Calu3 (cell line): ENCODE measurements at regions not wholly inside any gene's neighbourhood (a gene's known extent, or its start where the extent isn't known, plus 50 kb on each side); places are given as distances from the start of the nearest gene placed in this dataset.

Experiments
- BruUV-seq: library from RNA; stranded (reverse); fragments of 400-500 nt; replicated peaks from 2 replicates; lab custom pipeline; 2021; lab: Mats Ljungman, UMichigan
- CTCF ChIA-PET: fragments of 300-600 bp; sonication (Branson Sonifier 250); formaldehyde crosslinking; loops from one replicate; lab custom pipeline; 2022; ENCODE audit warnings: antibody characterized with exemption; lab: Charles Lee
- DNase-seq: peaks from one replicate; pipeline ENCODE4 v3.0.0; 2022
- H3K27ac Mint-ChIP-seq: one replicate; pipeline ENCODE4 v1.8.0; 2022; ENCODE audit warnings: mixed read lengths; ENCODE audit not compliant: unreplicated experiment
- H3K27me3 Mint-ChIP-seq: one replicate; pipeline ENCODE4 v1.8.0; 2022; ENCODE audit warnings: mixed read lengths; ENCODE audit not compliant: unreplicated experiment
- H3K36me3 Mint-ChIP-seq: one replicate; pipeline ENCODE4 v1.8.0; 2022; ENCODE audit warnings: mild to moderate bottlenecking, moderate library complexity, mixed read lengths; ENCODE audit not compliant: insufficient read depth, unreplicated experiment
- H3K4me1 Mint-ChIP-seq: one replicate; pipeline ENCODE4 v1.8.0; 2022; ENCODE audit warnings: mild to moderate bottlenecking, low read depth, mixed read lengths; ENCODE audit not compliant: unreplicated experiment
- H3K4me3 Mint-ChIP-seq: one replicate; pipeline ENCODE4 v1.8.0; 2022; ENCODE audit warnings: mild to moderate bottlenecking, low read depth, moderate library complexity, mixed read lengths; ENCODE audit not compliant: unreplicated experiment
- H3K9me3 Mint-ChIP-seq: one replicate; pipeline ENCODE4 v1.8.0; 2022; ENCODE audit warnings: low read depth, mixed read lengths; ENCODE audit not compliant: unreplicated experiment
- intact Hi-C: fragments of 100-400 bp; cut with micrococcal nuclease; formaldehyde crosslinking; loops from one replicate; pipeline ENCODE4 v1.10.0; 2022; ENCODE audit not compliant: unreplicated experiment
- TF ChIP-seq, protein P1 (sequence below): fragments of 200-600 bp; IDR thresholded peaks from one replicate; pipeline ENCODE4 v1.8.0; 2022; ENCODE audit warnings: antibody characterized with exemption; ENCODE audit not compliant: unreplicated experiment

DNA sequence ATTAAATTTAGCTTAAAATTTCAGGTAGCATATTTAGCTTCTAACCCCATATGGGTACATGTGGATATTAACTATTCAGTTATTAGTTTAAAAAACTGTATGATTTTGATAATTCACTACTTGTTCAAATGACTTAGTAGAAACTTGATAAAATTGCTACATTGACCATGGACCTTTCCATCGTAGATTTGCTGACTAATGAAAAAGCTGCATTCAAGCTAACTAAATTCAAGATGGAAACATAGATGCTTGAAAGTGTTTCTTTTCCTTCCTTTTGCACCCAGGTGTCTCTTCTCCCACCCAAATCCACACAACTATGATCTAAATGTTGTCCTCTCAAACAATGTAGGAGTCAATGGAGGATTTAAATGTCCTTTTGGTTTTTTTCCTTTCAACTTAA is 439.2 kb downstream of the TBC1D4 start:
- intact Hi-C loops, result no loop called here
- TF ChIP-seq, protein P1, sequence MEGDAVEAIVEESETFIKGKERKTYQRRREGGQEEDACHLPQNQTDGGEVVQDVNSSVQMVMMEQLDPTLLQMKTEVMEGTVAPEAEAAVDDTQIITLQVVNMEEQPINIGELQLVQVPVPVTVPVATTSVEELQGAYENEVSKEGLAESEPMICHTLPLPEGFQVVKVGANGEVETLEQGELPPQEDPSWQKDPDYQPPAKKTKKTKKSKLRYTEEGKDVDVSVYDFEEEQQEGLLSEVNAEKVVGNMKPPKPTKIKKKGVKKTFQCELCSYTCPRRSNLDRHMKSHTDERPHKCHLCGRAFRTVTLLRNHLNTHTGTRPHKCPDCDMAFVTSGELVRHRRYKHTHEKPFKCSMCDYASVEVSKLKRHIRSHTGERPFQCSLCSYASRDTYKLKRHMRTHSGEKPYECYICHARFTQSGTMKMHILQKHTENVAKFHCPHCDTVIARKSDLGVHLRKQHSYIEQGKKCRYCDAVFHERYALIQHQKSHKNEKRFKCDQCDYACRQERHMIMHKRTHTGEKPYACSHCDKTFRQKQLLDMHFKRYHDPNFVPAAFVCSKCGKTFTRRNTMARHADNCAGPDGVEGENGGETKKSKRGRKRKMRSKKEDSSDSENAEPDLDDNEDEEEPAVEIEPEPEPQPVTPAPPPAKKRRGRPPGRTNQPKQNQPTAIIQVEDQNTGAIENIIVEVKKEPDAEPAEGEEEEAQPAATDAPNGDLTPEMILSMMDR, result no peak
- no peak overlapping the region for H3K27ac Mint-ChIP-seq
- no TSS peak for BruUV-seq
- no peak for DNase-seq
- H3K4me1 Mint-ChIP-seq, result no peaks in the 10 kb centered on the region
- CTCF ChIA-PET, result no interaction called here
- H3K4me3 Mint-ChIP-seq, result no peak overlapping the region
- H3K27me3 Mint-ChIP-seq, result no peaks in the 10 kb centered on the region
- no peaks in the 10 kb centered on the region for H3K36me3 Mint-ChIP-seq
- peaks cover 2% of the 10 kb centered on the region for H3K9me3 Mint-ChIP-seq

DNA sequence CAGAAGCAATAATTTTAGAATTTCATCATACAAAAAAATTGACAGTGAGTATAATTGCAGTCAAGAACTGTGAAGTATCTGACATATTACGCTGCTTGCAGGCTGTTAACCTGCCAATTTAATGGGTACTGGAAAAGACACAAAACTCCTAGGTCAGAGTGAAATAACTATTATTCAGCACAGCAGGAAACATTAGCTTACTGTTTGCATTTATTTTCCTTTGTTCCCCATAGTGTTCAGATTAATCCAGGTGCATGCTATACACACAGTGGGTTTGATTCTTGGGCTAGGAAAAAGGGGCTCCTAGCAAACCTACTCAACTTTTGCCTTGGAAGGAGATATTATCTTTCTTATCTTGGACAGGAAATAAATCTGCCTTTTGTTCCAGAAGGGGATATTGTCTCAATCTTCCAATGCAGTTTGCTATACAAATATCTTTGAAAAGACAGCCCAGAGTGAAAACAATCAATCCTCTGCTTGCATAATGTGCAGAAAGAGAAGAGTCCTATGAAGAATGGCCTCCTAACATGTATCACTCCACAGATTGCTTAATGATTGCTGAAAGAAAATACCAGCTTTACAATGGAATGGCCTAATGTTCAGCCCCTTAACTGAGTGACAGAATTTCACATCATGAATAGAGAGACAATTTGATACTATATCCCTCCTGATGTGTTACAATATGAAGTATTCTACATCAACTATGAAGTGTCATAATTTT is 443.4 kb downstream of the TBC1D4 start:
- Mint-ChIP-seq H3K4me3 (no peak overlapping the region), H3K36me3 (no peaks in the 10 kb centered on the region), H3K9me3 (peaks cover 2% of the 10 kb centered on the region), H3K27ac (no peak overlapping the region), H3K27me3 (no peaks in the 10 kb centered on the region), H3K4me1 (no peaks in the 10 kb centered on the region)
- intact Hi-C loops, result no loop called here
- TF ChIP-seq, protein P1, result no peak
- CTCF ChIA-PET, result no interaction called here
- BruUV-seq, result no TSS peak
- no peak for DNase-seq

DNA sequence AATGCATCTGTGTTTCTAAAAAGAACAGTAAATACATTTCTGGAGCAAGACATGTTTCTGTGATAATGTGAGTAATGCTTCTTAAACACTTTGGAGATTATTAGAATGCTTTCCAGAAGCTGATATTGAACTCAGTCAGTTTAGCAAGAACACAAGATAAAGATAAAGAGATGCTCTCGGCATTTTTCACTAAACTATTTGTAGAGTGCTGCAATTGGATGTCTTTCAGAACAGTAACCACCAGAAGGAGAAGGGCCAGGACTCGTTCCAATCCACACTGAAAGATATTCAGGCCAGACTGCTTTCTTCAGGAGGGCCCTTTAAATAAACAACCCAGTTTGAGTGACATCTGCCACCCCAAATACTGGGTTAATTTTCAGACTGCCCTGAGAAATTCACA is 456.0 kb downstream of the TBC1D4 start:
- Mint-ChIP-seq H3K9me3 (no peaks in the 10 kb centered on the region), H3K27ac (no peak overlapping the region), H3K36me3 (no peaks in the 10 kb centered on the region), H3K4me1 (no peaks in the 10 kb centered on the region), H3K27me3 (no peaks in the 10 kb centered on the region), H3K4me3 (no peak overlapping the region)
- intact Hi-C loops, result no loop called here
- TF ChIP-seq, protein P1, result no peak
- no TSS peak for BruUV-seq
- no peak for DNase-seq
- CTCF ChIA-PET, result no interaction called here

DNA sequence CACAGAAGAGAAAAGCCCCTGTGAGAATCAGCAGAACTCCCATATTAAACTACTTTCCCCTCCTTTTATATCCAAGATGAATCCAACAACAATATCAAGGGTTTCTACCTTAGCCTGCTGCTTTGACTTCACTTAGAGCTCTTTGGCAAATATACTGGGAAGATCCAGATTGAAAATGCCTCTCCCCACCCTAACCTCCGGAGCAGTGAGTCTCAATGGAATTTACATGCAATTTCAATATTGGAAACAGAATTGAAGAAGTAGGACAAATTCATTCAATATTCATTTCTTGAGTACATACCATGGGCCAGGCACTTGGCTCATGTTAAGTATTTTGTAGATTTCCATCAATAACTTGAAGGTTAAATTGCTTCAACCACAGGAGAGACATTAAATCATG is 457.4 kb downstream of the TBC1D4 start:
- intact Hi-C loops, result no loop called here
- Mint-ChIP-seq H3K27me3 (no peaks in the 10 kb centered on the region), H3K27ac (no peak overlapping the region), H3K36me3 (no peaks in the 10 kb centered on the region), H3K4me3 (no peak overlapping the region), H3K4me1 (no peaks in the 10 kb centered on the region), H3K9me3 (no peaks in the 10 kb centered on the region)
- TF ChIP-seq, protein P1, result no peak
- no TSS peak for BruUV-seq
- CTCF ChIA-PET, result no interaction called here
- DNase-seq, result no peak
